ENCODE measurements at regions not wholly inside any gene's neighbourhood (a gene's known extent, or its start where the extent isn't known, plus 50 kb on each side); places are given as distances from the start of the nearest gene placed in this dataset.

GRCh38 chr5:74421377-74421776 lies 219.2 kb downstream of the ENC1 start:
- no peak for DNase-seq

- DNase-seq = no peak
Observed at GRCh38 chr5:74420947-74421346, 219.6 kb downstream of the ENC1 start.

DNA sequence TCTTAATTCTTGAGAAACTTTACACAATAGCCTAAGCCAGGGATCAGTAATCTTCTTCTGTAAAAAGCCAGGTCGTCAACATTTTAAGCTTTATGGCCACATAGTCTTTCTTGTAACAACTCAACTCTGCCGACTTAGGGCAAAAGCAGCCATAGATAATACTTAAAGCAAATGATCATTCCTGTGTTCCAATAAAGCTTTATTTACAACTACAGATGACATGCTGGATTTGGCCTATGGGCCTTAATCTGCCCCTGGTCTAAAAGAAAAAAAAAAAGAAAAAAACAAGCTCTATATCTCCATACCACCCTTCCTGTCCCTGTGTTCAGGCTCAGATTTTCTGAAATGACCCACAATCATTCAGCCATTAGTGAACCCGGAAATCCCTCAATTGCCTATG lies 220.3 kb downstream of the ENC1 start:
- DNase-seq = no peak

- no peak for DNase-seq
Observed at GRCh38 chr5:74419468-74419867, 221.1 kb downstream of the ENC1 start.

DNA sequence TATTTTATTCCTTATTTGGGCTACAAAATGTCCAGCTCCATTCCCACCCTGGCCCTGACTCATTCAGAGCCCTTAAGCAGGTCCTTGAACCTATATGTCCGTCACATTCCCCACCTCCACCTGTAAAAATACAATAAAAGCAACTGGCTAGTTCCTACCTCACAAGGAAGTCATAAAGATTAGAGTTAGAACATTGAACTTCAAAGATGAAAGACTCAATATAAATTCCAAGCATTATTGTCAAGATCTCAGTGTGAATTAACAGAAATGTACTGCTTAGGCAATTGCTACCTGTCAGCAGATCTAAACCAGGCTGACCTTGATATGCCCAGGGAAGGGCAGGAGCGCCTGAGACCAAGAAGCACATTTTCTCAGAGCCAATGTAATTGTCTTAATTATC lies 221.8 kb downstream of the ENC1 start:
- no peak for DNase-seq

DNA sequence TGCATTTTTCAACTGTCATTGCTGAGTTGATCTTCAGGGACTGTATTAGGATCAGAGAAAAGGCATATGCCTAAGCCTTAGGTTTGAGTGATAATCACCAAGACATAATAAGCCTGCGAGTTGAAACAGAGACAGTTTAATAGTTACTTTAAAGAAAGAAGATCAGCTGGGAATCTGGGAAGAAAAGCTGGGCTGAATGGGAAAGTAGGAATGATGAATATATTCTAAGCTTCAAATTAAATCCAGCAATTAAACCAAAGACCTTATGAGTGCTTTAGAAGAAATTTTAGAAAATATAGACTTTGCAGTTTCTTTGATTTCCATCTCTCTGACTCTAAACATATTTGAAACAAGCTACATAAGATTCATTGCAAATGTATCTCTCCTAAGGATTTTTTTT lies 222.3 kb downstream of the ENC1 start:
- no peak for DNase-seq

DNA sequence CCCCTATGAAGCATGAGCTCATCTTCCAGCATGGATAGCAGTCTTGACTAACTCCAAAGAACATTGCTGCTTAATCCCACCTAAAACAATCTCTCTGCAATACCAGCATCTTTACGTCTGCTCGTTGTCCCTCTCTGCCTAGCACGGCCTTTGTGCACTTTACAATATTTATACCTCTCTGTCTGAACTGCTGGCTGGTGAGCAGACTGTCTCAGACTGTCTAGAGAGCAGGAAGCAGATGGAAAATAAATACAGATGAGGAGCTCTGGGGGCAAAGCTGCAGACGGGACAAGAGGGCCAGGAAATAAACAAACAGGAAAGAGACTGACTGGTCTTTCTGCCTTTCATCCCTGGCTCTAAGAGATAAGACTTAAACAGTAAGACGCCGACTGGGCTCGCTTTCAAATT lies 224.8 kb downstream of the ENC1 start:
- no peak for DNase-seq

GRCh38 chr5:74414228-74414627 lies 226.3 kb downstream of the ENC1 start:
- no peak for DNase-seq

DNA sequence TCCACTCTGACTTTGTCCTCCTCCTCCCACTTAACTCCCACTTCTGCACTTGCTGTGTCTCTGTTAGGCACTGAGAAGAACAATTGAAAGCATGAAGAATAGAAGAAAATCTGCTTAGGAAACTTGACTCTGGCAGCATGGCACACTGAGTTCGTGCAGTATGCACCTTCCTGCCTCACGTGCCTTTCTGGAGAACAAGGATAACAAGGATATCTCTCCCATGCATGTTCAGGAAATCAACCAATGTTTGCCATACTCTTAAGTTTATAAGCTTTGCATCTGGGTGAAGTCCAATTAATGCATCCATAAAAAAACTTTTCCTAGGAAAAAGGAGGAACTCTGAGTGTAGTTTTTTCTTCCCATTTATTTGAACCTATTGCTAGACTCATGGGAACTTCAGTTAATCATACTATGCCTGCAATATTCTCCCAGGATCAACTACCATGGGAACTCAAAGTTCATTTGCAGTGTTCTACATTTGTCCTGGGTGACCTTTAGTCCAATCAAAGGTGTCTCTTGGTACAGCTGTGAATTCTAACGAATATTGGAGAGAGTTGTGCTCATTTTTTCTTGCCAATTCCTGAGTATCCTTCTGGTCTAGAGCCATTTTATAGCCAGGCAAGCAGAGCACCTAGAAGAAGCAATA lies 227.0 kb downstream of the ENC1 start:
- DNase-seq = no peak

DNA sequence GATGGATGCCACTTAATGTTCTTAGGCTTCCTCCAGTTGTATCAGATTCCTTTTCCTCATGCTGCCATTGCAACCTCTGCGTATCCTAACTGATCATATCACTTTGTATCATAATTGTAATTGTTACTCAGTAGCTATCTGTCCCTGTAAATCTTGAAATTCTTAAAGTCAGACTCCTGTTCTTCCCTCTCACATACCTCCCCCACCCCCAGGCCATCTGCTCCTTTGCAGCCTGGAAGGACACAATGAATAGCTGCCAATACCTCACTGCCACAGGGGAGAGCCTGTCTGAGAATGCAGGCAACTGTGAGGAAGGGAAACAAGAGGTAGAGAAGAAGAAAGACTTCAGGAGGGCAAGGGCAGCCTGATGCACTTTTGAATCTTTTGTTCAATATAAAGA lies 228.5 kb downstream of the ENC1 start:
- DNase-seq = no peak

GRCh38 chr5:74409712-74410111 lies 230.8 kb downstream of the ENC1 start:
- no peak for DNase-seq

- no peak for DNase-seq
Observed at GRCh38 chr5:74409166-74409706, 231.3 kb downstream of the ENC1 start.

GRCh38 chr5:74408150-74409043 lies 232.1 kb downstream of the ENC1 start:
- no peak for DNase-seq

DNA sequence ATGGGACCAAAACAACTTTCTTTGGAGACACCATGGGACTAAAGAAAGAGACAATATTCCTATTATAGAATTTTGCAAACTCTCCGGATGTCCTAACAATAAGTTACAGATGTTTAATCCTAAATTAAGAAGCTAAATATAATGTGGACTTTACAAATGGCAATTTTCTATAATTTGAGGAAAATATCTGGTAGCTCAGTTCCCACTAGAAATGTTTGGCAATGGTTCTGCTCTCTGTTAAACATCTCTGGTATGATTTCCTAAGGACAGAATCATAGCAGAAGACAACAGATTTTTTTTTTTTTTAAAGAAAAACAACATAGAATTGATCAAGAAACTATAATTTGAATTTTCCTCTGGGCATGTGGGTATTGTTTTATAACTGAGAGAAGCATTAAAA lies 232.8 kb downstream of the ENC1 start:
- DNase-seq = no peak

- no peak for DNase-seq
Observed at GRCh38 chr5:74406844-74407243, 233.7 kb downstream of the ENC1 start.

DNA sequence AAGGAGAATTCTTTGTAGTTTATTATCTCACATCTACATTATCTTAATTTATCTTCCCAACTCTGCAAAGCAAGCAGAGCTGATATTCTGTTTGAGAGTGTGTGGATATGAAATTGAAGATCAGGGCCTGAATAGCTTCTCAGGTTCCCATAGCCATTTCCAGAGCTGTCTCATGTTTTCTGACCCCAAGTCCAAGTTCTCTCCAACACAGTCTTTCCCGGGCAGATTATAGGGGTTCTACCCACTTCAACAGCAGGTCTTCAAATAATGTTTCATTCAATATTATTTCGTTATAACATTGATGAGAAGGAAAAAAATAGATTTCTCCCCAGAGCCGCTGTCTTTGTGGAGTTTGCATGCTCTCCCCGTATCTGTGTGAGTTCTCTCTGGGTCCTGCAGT lies 234.9 kb downstream of the ENC1 start:
- DNase-seq = no peak

GRCh38 chr5:74404574-74405508 lies 235.7 kb downstream of the ENC1 start:
- no peak for DNase-seq

DNA sequence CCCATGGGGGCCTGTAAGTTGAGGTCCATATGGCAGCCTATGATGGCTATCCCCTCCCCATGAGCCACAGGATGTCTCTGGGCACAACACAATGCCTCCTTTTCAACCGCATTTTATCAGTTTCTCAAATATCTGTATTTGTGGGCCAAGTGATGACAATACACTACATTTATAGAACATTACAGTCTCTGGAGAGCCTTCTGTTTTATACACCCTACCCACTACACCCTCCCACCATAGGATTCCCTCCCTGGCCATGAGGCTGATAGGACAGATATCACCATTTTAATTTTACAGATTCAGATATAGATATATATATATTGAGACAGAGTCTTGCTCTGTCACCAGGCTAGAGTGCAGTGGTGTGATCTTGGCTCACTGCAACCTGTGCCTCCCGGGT lies 236.8 kb downstream of the ENC1 start:
- no peak for DNase-seq

DNA sequence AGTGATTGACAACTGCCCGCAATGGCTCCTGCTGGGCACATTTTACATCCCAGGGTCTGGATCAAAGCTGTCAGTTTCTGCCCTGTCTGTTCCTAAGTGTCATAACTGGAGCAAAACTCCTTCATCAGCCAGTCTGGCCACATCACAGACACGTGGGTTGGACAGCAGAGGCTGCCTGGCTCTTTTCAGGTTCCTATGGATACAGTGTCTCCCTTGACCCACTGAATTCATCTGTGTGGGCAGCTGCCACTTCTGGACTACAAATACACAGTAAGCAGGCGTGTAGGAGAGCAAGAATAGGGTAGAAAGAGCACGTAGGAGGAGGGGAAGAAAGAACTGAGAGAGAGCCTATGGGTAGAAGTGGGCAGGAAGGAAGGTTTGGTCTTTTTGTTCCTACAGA lies 238.0 kb downstream of the ENC1 start:
- no peak for DNase-seq

DNA sequence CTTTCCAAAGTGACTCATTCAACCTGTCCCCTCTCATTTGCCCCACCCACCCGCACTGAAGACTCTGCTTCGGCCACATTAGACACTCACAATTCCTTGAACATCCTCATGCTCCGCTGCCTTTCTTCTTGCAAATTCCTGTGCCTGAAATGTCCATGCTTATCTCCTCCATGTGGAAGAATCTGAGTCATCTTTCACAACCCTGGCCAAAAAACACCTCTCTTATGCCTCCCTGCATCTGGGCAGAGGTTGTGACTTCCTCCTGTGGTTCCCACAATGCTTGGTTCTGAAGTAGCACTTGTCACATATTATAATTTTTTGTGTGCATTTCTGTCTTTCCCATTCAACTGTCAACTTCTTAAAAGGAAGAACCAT lies 238.6 kb downstream of the ENC1 start:
- no peak for DNase-seq

- DNase-seq = no peak
Observed at GRCh38 chr5:74401281-74401945, 239.1 kb downstream of the ENC1 start.

GRCh38 chr5:74400067-74400466 lies 240.5 kb downstream of the ENC1 start:
- DNase-seq = no peak

Data from activated T-cell treated with anti-CD3 and anti-CD28 coated beads, Interleukin-2, amount 50 U/mL, for 1 hour (primary cell).